ENCODE measurements at regions not wholly inside any gene's neighbourhood (a gene's known extent, or its start where the extent isn't known, plus 50 kb on each side); places are given as distances from the start of the nearest gene placed in this dataset.

- no peak for TF ChIP-seq TAF1 (IDR thresholded peaks at IDR 0.05; ENCODE audit: borderline replicate concordance, insufficient read depth, low read length)
- no peak for TF ChIP-seq POLR2AphosphoS5 (IDR thresholded peaks at IDR 0.05; ENCODE audit: low read depth, low read length)
These were observed 273.6 kb downstream of the GRIN2B start for GRCh38 chr12:13707829-13708228.

Data from PFSK-1 (cell line).